ENCODE measurements at regions not wholly inside any gene's neighbourhood (a gene's known extent, or its start where the extent isn't known, plus 50 kb on each side); places are given as distances from the start of the nearest gene placed in this dataset.

GRCh38 chr4:123206016-123206415 lies 190.6 kb upstream of the SPRY1 start:
- TF ChIP-seq CTCF (IDR thresholded peaks at IDR 0.05) (no peak), POLR2AphosphoS5 (IDR thresholded peaks at IDR 0.05) (no peak)
